COR-L47 (cell line): ENCODE measurements at regions not wholly inside any gene's neighbourhood (a gene's known extent, or its start where the extent isn't known, plus 50 kb on each side); places are given as distances from the start of the nearest gene placed in this dataset.

Experiments used
- DNase-seq: peaks from one replicate; lab custom pipeline; 2025; lab: John Stamatoyannopoulos, UW

DNA sequence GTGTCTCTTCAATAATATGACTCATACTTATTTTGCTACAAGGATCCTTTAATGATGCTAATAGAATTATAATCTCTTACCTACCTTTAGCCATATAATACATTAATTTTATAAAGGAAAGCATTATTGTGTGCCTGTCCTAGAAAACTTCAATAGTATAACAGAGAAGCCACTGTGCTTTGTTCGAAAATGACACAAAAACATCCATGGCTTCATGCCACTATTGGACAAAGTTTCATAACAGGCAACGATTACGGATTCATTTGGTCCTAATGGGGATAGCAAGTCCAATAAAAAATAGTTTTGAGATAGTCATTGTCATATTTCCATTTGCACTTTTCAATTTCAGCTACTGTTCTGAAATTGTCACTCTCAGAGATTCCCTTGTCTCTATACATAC, 52.5 kb upstream of the CCDC150 start:
- no peak for DNase-seq

DNA sequence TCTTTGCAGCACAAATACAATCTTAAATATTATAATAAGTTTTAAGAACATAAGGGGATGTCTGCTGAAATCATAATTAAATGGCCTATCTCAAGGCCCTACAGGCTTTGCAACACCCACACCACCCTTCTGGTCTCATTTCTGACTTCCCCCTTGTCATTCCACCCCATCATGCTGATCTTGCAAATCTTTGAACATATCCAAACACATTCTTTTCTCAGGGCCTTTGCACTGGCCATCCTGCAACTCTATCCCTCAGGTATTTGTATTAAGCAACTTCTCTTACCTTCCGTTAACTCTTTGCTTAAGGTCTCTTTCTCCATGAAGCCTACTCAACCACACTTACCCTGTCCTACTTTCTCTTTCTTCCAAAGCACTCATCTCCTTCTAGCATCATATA, 51.8 kb upstream of the CCDC150 start:
- no peak for DNase-seq

DNA sequence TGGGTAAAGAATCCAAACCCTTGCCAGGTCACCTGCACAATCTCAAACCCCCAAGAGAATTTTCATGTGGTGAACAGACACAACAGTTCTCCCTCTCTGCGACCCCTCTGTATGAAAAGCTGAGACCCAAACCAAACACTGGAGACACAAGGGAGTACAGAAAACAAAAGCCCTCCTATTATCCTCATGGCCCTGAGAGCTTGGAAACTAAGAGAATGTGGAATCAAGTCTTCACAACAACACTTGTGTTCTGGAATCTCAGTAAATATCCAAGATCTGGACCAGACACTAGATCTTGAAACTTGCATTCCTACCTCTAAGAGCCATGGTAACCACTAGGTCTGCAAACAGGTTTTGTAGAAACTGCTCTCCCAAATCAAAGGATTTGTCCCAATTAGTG, 50.1 kb upstream of the CCDC150 start:
- DNase-seq, result no peak
